Stimulated activated CD8-positive, alpha-beta memory T cell treated with anti-CD3 and anti-CD28 coated beads, Interleukin-15, amount 100 ng/mL, for 48 hours (primary cell): ENCODE measurements at regions not wholly inside any gene's neighbourhood (a gene's known extent, or its start where the extent isn't known, plus 50 kb on each side); places are given as distances from the start of the nearest gene placed in this dataset.
"Not testable (repeated sequence)": the region's sequence is repeated elsewhere in the genome, so short reads cannot be mapped to it uniquely, and the experiment has no call there.

ENCODE experiments used
- DNase-seq, 2 donors: peaks; one replicate each; pipeline ENCODE4 v3.0.0-alpha.2; 2020; ENCODE audit warnings: low read depth in 2 of 2

GRCh38 chr5:8560776-8561175 is 691.8 kb downstream of the MTRR start:
- no peak for DNase-seq

- DNase-seq, result no peak
These were observed 692.4 kb downstream of the MTRR start for GRCh38 chr5:8561224-8561840.

GRCh38 chr5:8561854-8562253 is 692.9 kb downstream of the MTRR start:
- DNase-seq, result no peak

GRCh38 chr5:8563540-8563939 is 694.6 kb downstream of the MTRR start:
- not testable (repeated sequence) for DNase-seq

- no peak for DNase-seq
These were observed 699.9 kb downstream of the MTRR start for GRCh38 chr5:8568858-8569257.

- no peak for DNase-seq
These were observed 701.6 kb downstream of the MTRR start for GRCh38 chr5:8570528-8570927.

- DNase-seq, result no peak
These were observed 707.2 kb downstream of the MTRR start for GRCh38 chr5:8576178-8576577.

- no peak for DNase-seq
These were observed 708.8 kb downstream of the MTRR start for GRCh38 chr5:8577792-8578191.

GRCh38 chr5:8580298-8580697 is 711.4 kb downstream of the MTRR start:
- DNase-seq, result no peak

GRCh38 chr5:8581047-8581446 is 712.1 kb downstream of the MTRR start:
- DNase-seq, result no peak

- DNase-seq, result no peak
These were observed 716.5 kb downstream of the MTRR start for GRCh38 chr5:8585230-8586018.

- DNase-seq, result no peak
These were observed 722.0 kb downstream of the MTRR start for GRCh38 chr5:8590959-8591358.

GRCh38 chr5:8598356-8598755 is 729.4 kb downstream of the MTRR start:
- no peak for DNase-seq

- DNase-seq, result no peak
These were observed 730.0 kb downstream of the MTRR start for GRCh38 chr5:8598996-8599395.

GRCh38 chr5:8600843-8601242 is 731.9 kb downstream of the MTRR start:
- no peak for DNase-seq

- DNase-seq, result no peak
These were observed 732.9 kb downstream of the MTRR start for GRCh38 chr5:8601831-8602354.

- DNase-seq, result no peak
These were observed 737.3 kb downstream of the MTRR start for GRCh38 chr5:8606231-8606630.

GRCh38 chr5:8611067-8611466 is 742.1 kb downstream of the MTRR start:
- no peak for DNase-seq

GRCh38 chr5:8613078-8613685 is 744.2 kb downstream of the MTRR start:
- DNase-seq, result no peak

GRCh38 chr5:8615142-8615858 is 746.4 kb downstream of the MTRR start:
- no peak for DNase-seq

- no peak for DNase-seq
These were observed 759.6 kb downstream of the MTRR start for GRCh38 chr5:8628521-8628920.

- DNase-seq, result no peak
These were observed 764.3 kb downstream of the MTRR start for GRCh38 chr5:8633259-8633658.
